ENCODE measurements at regions not wholly inside any gene's neighbourhood (a gene's known extent, or its start where the extent isn't known, plus 50 kb on each side); places are given as distances from the start of the nearest gene placed in this dataset.

DNA sequence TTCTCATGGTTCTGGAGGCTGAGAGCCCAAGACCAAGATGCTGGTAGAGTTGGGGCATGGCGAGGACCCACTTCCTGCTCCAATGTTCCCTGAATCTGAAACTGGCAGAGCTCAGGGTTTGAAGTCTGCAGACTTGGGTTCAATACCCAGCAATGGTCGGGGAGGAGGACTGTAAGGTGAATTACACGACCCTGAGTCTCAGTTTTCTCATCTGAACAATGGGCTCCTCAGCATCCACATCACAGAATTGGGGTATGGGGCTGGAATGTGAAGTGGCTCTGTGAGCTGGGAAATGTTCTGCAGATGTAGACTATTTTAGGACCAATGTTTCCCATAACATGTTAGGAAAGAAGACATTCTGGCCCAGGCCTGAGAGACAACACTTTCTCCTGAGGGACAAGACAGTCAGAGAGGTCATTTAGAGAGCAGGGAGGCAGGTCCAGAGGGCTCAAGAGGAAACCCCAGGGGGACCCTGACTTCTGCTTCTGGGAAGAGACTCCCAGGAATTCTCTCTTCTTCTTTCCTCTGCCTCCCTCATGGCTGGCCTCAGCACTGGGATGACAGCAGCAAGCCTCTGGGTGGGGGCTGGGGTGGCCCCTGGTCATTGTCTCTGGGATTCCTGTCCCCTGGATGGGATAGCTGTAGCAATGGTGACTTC lies 141.3 kb upstream of the PMEPA1 start:
- no peak for DNase-seq (ENCODE audit: low read depth, low spot score)
- TF ChIP-seq, protein P1, sequence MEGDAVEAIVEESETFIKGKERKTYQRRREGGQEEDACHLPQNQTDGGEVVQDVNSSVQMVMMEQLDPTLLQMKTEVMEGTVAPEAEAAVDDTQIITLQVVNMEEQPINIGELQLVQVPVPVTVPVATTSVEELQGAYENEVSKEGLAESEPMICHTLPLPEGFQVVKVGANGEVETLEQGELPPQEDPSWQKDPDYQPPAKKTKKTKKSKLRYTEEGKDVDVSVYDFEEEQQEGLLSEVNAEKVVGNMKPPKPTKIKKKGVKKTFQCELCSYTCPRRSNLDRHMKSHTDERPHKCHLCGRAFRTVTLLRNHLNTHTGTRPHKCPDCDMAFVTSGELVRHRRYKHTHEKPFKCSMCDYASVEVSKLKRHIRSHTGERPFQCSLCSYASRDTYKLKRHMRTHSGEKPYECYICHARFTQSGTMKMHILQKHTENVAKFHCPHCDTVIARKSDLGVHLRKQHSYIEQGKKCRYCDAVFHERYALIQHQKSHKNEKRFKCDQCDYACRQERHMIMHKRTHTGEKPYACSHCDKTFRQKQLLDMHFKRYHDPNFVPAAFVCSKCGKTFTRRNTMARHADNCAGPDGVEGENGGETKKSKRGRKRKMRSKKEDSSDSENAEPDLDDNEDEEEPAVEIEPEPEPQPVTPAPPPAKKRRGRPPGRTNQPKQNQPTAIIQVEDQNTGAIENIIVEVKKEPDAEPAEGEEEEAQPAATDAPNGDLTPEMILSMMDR (IDR thresholded peaks at IDR 0.05; ENCODE audit: low read depth, low read length) = no peak
- no peak overlapping the region for H3K4me3 ChIP-seq (ENCODE audit: low read depth, low read length)
- in situ Hi-C loops (cut with HindIII; ENCODE audit: low sequenced_read_pairs) = no loop called here

DNA sequence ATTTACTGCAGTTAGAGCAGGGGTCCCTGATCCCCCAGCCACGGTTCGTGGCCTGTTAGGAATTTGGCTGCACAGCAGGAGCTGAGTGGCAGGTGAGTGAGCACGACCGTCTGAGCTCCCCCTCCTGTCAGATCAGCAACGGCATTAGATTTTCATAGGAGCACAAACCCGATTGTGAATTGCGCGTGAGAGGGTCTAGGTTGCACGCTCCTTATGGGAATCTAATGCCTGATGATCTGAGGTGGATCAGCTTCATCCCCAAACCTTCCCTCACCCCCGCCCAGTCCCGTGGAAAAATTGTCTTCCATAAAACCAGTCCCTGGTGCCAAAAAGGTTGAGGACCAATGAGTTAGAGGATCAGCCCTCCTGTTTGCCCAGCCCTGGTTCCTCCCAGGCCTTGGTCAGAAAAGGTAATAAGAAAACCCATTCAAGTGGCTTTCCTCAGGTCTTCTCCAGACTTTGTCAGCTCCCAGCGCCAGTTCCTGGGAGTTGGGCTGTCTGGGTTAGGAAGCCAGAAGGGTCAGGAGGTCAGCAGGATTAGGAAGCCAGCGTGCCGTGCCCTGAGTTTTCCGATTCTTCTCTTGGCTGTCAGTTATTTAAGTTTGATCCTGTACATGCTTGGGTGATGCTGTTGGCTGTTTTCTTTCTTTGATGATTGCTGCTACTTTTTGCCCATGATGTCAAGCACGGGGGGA lies 139.9 kb upstream of the PMEPA1 start:
- in situ Hi-C loops (cut with HindIII; ENCODE audit: low sequenced_read_pairs) = no loop called here
- TF ChIP-seq, protein P1 (IDR thresholded peaks at IDR 0.05; ENCODE audit: low read depth, low read length) = no peak
- no peak for DNase-seq (ENCODE audit: low read depth, low spot score)
- H3K4me3 ChIP-seq (ENCODE audit: low read depth, low read length) = no peak overlapping the region

GRCh38 chr20:57849121-57849520 lies 139.3 kb upstream of the PMEPA1 start:
- TF ChIP-seq, protein P1 (IDR thresholded peaks at IDR 0.05; ENCODE audit: low read depth, low read length) = no peak
- H3K4me3 ChIP-seq (ENCODE audit: low read depth, low read length) = no peak overlapping the region
- no peak for DNase-seq (ENCODE audit: low read depth, low spot score)
- in situ Hi-C loops (cut with HindIII; ENCODE audit: low sequenced_read_pairs) = no loop called here

DNA sequence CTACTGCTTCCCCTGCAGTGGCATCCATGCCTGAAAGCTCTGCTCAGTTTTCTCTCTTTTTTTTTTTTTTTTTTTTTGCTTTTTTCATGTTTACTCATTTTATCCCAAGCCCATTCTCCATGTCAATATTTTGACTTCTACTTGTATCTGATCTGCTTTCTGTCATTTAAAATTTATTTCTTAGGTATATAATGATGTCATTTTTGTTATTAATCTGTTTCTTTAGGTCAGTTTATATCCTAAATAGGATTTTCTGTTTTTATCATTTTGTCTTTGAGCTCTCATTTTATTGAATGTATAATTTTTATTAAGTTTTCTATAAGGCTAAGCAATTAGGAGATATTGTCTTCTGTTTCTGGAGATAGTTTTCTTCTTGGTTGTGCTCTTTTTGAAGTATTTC lies 138.5 kb upstream of the PMEPA1 start:
- TF ChIP-seq, protein P1 (IDR thresholded peaks at IDR 0.05; ENCODE audit: low read depth, low read length) = no peak
- no peak for DNase-seq (ENCODE audit: low read depth, low spot score)
- in situ Hi-C loops (cut with HindIII; ENCODE audit: low sequenced_read_pairs) = no loop called here
- no peak overlapping the region for H3K4me3 ChIP-seq (ENCODE audit: low read depth, low read length)

DNA sequence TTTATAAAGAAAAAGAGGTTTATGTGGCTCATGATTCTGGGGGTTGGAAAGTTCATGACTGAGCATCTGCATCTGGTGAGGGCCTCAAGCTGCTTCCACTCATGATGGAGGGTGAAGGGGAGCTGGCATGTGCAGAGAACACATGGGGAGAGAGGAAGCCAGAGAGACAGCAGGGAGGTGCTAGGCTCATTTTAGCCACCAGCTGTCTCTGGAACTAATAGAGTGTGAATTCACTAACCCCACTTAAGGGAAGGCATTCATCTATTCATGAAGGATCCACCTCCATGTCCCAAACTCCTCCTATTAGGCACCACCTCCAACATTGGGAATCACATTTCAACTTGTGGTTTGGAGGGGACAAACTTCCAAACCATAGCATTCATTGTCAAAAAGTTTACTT lies 137.3 kb upstream of the PMEPA1 start:
- H3K4me3 ChIP-seq (ENCODE audit: low read depth, low read length) = no peak overlapping the region
- in situ Hi-C loops (cut with HindIII; ENCODE audit: low sequenced_read_pairs) = no loop called here
- no peak for DNase-seq (ENCODE audit: low read depth, low spot score)
- TF ChIP-seq, protein P1 (IDR thresholded peaks at IDR 0.05; ENCODE audit: low read depth, low read length) = no peak

DNA sequence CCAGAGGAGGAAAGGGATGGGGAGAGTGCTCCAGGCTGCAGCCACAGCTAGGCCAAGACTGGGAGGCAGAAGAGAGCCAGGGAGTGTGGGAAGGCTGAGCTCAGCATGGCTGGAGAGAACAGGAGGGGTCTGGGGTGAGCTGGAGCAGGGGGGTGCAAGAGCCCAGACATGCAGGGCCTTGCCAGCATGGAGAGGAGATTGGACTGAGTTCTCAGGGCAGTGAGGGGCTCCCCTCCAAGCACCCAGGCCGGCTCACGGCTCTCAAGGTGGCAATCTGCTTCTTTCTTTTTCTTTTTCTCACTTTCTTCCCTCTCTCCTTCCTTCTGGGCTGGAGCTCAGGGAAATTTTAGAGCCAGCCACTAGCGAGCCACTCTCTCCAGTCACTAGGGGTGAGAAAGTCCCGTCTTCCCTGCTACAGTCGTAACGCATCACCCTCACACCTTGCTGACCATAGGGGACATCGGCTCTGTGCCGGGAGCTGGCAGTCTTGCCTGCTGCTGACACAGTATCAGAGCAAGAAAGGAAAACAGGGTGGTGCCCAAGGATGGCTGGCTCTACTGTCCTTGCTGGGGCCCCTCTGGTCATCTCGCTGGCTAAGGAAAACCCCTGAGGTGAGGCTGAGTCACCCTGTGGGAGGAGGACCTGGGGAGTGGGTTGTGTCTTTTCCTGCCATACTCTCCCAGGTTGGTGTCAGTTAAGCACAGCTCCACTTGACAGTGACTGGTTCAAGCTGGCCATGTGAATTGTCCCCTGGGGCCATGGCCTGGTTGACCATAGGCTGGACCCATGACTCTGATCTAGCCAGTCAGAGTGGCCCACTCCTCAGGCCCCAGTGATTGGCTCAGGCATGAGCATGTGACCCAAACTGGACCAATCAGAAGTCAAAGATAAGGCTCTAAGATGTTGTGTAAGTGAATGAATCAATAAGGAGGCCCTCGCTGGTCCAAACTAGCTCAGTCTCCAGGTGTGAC lies 135.1 kb upstream of the PMEPA1 start:
- in situ Hi-C loops (cut with HindIII; ENCODE audit: low sequenced_read_pairs) = no loop called here
- no peak overlapping the region for H3K4me3 ChIP-seq (ENCODE audit: low read depth, low read length)
- TF ChIP-seq, protein P1 (IDR thresholded peaks at IDR 0.05; ENCODE audit: low read depth, low read length) = no peak
- no peak for DNase-seq (ENCODE audit: low read depth, low spot score)
